ENCODE measurements at regions not wholly inside any gene's neighbourhood (a gene's known extent, or its start where the extent isn't known, plus 50 kb on each side); places are given as distances from the start of the nearest gene placed in this dataset.

DNA sequence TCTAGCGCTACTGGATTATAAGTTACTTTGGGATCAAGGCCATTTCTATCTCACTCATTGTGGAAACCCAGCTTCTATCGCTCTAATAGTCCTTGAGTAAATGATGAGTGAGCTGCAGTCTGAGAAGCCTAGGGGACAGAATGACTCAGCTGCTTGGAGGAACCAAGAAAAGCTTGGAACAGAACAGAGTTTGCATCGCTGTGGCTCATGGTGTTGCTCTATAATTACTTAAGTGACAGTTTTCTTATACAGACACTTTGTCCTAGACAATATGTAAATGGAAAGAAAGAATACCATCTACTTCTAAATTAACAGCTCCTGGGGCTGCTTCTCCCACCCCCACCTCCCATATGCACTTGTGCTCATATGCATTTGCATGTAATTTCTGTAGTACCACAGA is 156.9 kb downstream of the SLIT2 start:
- no peak for DNase-seq

DNA sequence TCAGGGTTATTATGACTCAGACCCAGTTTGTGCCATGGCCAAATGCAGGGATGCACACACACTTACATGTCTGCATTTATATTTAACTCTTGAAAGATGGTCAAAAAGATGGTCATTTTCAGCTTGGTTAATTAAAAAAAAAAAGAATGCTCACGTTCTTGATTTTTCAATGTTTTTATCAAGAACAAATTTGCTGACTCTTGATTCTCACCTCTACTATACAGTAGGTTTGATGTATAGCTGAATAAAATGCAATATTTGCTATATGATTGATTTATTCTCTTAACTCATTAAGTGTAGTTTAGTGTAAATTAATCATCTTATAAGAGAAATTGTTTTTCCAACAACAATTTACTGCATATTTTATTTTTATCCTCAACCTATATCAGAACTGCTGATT is 160.4 kb downstream of the SLIT2 start:
- no peak for DNase-seq

DNA sequence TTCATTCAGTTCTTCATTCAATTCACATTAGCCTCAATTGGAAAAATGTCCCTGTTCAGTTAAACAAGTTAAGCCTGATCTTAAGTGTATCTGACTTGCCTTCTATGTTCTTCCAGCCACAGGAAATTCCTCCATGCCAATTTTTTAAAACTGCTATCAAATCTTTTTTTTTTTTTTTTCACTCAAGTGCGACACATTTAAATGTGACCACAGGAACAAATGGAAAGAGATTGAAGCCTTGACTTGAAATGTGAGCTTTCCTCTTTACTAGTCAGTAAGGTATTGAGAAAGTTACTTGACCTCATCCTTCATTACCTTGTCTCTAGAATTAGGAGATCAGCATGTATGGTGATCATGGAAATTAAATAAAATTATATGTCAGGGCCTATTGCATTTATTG is 165.1 kb downstream of the SLIT2 start:
- no peak for DNase-seq

DNA sequence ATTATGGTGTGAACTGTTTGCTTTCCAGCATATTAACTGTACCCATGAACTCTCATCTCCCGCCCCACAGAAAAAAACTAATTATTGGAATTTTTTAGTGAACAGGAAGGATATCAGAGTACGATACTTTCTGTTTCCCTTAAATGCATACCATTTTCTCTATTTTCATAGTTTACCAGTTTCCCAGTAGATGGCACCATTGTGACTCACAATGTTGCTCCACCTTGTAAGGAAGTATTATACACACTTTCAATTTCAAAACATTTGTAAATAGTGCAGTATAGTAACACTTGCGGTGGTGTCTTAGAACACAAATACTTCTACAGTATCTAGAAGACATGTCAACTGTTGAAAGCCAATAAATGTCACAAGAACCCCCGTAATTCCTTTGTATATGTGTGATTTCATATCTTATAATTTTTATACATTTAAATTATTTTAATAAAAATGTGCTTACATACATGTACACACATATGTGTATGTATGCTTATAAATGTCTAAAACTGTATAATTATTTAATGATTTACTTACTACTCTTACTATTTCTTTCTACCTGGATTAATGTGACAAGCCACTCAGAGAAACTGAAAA is 167.3 kb downstream of the SLIT2 start:
- no peak for DNase-seq

DNA sequence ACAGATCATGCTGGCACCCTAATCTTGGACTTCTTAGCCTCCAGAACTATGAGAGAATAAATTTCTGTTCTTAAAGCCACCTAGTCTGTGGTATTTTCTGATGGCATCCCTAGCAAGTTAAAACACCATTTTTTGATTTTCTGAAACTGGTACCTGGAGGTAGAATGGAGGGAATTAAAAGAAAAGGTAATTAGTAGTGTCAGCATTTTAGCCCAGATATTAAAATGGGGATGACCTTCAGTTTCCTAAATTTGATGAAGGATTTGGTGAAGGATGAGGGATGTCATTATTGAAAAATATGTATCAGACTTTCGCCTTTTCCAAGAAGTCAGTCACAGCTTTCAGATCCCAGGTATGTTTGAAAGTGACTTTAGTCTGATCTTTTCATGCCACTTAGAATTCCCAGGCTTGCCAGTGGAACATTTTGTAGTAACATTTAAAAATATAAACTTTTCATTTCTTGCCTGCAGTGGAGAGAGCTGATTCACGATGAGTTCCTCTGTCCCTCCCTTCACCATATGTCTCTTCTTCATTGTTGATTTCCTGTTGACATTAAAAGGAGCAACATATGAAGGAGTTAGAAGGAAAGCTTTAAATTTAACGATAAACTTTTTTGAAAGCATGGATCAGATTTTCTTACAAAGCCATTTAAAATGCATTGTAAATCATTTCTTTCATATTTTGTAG is 169.4 kb downstream of the SLIT2 start:
- no peak for DNase-seq

DNA sequence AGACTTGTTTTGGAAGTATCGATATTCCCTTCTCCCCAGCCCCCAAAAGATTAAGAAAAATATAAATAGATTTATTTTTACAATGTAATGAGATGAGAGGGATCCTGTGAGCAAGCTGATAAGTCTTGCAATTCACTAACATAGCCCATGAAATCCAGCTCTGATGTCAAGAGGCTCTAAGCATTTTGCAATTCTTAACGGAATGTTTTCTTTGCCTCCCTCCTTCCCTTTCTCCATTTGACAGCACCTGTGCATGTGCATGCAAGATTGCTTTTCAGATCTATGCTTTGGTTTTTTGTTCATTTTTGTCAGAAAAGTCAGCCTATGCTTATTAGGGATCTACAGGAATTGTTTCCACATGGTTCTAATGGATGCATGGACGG is 169.9 kb downstream of the SLIT2 start:
- DNase-seq = no peak

DNA sequence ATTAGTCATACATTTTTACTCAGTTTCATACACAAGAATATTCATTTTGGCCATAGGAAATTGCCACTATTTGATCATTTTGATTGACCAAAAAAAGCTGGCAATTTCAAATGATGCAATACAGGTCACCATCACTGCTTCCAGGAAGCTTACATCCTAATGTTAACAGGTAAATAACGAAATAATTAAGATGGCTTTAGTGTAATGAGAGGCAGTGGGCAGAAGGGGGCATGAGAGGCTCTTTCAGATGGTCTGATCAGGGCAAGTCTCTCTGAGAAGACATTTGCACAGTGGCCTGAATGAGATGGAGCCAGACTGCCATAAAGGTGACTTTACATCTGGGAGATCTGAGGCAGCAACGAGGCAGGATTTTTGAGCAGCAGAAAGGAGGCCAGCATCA is 170.7 kb downstream of the SLIT2 start:
- no peak for DNase-seq

DNA sequence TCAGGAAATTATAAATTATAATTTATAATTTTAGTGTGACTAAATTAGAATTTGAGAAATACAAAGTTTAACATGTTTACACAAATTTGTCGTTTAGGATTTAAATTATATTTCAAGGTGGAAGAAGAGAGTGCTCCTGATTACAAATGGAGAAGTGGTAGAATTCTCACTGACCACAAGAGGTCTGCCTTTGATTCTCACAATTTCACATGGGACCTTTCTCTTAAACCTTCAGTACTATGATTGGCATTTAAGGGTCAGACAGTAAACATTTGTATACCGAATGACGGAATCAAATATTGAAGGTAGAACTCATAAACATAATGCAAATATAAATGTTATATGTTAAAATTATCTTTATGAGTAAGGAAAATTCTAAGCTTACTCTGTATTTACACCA is 171.7 kb downstream of the SLIT2 start:
- DNase-seq = no peak

DNA sequence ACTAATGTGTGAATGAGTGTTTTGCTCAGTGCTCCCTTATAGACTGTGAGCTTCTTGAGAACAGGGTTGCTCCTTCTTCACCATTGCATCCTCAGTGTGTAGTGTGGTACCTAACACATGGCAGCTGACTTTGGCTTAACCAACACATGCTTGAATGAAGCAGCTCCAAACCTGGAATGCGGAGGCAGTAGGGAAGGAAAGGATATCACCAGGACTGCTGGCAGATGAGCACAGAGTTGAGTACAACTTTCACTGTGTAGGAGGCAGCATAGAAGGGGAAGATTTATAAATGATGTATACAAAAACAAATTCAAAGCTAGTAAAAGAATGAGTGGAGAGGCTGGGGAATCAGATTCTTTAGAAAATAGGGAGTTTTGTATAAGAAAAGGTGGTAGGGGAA is 174.3 kb downstream of the SLIT2 start:
- no peak for DNase-seq

DNA sequence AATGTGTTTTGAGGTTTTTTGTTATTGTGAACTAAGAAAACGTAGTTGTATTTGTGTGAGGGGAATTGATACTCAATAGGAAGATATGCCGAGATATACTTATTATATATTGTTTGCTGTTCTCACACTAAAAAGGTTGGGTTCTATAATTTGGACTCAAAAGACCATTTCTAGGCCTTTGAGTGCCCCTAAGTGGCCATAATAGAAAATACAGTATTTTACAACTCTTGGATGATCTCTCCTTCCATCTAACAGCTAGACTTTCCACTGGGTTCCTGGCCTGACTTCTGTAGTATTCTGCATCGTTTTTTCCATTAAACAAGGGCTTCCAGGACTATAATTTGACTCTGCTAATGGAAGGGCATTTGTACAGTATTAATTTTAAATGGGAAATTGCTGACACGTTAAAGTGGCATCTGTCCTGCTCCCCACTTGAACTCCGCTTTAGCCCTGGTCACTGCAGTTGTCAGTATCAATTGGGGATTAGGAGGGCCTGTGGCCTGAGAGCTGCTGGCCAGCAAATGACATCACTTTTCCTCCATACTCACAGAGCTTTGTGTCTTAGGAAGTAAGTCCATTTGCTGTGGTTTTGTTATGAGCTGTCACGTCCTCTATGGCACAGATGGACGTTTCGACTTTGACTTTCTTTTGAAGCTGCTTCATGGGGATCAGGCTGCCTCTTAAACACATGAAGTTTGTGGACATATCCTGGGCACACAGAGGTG is 176.9 kb downstream of the SLIT2 start:
- no peak for DNase-seq

DNA sequence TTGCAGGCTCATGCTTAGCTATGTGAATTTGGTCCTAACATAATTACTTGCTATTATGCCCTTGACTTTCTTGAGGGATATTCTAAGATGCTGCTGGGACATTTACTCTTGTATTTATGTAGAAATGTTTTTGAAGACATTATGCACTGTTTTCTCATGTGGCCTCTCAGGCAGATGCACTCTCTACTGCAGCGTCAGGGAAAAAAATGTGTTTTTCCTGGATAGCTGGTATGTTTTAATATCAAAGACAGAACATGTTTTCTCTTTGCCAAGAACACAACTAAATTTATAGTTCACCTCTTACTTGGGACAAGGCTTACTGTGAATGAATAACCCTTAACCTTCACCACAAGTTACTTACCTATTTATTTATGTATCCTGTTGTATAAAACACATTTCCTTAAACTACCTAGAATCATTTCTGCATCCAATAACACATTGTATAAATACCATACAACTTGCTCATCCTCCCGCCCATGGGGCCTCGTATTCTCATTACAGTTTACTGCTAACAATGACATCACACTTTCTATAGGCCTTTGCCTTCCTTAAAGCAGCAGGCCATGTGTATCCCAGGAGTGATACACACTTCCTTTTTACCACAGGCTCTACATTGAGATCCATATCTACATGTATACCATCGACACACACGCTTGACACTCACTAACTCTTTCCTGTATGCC is 178.7 kb downstream of the SLIT2 start:
- DNase-seq = peak; percentile 36

DNA sequence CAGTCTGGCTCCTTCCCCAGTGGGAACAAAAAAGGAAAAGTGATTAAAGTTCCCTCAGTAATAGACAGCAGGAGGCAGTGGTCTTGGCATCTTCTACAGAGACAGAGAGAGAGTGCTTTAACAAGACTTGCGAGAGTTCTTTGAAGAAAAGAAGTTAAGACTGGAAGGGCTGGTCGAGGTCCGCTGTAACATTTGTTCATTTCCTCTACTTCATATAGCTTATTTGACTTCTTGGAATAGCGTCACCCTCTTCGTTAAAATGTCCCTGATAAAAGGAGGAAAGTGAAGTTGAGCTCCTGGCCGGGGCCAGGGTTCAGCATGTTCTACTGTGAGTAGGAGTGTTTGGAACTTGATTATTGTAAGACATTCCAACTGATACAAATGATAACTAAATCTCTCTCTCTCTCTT is 179.8 kb downstream of the SLIT2 start:
- DNase-seq = no peak

DNA sequence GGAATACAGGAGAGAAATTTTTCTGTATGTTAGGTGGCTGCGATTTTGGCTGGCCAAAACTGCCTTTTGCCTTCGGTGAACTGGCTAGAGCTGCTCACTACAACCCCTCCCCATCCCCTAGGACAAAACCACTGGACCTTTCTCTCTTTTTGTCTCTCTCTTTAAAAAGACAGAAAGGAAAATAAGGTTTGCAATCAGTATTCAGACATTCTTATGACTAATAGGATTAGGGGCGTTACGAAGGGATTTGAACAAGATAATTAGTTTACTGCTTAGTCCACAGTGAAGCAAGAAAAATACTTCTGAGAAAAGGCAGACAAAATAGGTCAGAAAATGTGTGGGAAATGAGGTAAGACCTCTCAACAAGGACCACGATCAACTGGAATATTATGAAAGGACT is 180.4 kb downstream of the SLIT2 start:
- DNase-seq = no peak

DNA sequence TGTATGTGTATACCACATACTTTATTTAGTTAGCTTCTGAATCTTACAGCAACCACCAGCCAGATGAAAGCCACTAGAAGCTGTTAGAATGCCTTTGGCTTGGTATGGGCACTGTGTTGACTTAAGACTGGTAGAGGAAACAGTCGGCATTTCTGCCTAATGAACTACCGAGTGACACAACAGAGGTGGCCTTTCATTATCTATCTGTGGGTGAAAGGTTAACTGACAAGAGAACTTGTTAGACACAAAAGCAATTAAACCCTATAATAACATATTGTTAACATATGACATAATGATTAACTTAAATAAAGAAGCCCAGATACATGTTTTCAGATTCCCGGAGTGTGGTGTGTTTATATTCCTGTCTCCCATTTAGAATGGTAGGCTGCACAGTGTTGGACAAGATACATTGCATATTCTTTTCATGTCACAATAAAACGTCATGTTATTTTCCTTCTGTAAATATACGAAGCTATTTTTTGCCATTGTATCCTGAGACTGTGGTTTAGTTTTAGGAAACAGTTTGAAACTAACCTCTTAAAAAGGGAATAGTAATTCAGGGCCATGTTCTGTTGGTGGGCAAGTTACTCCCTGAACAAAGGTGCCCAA is 181.5 kb downstream of the SLIT2 start:
- DNase-seq = no peak

DNA sequence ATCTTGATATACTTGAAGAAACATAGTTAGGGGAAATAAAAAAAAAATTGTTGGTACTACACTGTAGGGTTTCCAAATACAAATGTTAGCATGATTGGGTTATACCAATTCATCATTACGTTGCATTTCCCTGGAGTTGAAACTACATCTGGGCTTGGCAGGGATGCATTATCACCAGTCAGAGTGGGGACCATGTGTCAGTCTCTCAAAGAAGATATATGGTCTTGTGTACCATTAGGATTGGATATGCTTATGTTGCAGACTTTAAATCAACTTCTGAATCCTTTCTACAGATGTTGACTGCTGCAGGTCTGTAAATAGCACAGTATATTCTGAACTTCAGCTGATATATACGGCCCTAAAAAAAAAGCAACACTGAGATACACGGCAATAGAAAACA is 188.5 kb downstream of the SLIT2 start:
- no peak for DNase-seq

DNA sequence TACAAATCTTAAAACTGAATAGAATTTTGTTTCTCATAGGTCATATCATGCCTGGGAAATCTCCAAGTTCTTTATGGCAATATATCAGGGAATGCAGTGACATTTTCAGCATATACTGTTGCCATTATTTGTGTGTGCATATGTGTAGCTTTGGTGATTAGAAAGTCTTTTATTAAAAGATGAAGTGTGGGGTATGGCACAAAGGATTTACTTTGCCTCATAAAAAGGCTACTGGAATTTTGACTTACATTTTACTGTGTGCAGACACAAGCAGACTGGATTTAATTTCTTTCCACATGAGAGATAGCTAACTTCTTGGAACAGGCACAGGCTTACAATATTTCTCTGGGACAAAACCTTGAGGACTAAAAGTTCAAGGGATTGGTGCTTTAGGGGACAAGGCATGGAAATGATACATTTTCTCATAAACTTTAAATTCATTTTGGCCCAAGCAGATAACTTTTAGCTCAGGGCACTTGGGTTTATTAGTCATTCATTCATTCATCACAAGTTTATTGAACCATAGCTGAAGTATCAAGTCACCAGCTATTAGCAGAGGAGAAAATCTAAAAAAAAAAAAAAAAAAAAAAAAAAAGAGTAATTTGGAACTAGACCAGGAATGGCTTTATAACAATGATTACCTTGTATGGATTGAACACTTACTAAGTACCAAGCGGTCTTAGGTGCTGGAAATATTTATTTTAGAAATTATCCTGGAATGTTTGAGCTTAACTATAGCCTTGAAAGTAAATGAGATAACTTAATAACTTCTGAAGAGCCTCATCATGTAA is 191.5 kb downstream of the SLIT2 start:
- no peak for DNase-seq

DNA sequence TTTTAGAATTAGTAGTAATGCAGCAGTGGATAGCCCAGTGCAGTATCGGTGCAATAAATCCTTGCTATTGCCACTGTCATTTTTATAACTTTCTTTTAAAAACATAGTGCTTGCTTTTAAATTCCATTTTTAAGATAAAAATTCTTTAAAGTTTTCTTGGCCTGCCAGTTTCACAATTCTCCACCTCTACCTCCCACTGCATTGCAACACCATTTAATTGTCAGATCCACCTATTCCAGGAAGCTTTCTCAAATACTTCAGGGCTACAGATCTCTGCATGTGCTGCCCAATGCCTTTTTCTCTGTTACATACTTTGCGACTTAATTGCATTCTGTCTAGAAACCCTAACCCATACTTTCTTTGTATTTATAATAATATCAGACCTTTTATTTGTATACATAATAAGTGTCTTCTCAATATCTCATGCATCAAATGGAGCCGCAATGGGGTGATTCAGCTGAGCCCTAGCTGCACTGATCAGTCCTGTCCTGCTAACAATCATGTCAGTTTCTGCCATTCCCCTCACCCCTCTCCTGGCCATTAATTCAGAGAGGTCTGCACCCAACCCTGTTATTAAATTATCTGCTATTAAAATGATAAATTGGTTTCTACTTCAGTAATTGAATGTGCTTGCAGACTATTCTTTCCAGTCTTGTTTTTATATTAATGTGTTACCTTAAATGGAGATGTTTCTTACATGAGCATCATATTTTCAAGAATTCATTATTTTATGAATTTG is 193.1 kb downstream of the SLIT2 start:
- no peak for DNase-seq

DNA sequence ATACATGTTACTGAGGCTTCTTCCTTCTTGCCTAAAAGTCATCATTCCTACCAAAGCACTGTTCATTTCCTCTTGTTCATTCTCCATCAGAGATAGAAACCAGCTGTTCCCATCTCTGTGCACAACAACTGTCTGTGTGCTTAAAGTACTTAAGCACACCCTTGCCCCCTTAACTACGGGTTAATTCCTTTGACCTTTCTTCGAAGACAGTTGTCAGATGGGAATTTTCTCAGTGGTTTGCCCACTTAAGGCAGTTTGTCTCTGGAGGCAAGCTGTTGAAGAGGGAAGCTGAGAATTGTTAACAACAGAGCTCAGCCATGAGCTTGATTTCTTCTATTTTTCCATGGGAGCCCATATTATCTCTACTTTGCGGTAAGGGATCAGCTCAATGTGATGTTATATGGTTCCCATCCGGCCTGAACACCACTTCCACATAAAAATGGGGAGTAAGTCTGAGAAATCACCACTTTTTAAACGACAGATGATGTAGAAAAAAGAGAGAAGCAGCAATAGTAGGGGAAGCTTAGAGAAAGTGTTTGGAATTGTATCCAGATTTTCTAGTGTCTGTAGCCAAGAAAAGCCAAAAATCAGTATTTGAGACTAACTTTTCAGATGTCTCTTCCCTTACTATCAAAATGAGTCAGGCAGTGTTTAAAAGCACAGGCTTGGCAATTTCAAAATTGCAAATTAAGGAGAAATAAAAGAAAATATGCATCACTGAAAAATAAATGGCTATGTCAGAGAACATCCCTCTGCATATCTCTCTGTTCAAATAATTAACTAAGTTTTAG is 194.4 kb downstream of the SLIT2 start:
- DNase-seq = no peak

DNA sequence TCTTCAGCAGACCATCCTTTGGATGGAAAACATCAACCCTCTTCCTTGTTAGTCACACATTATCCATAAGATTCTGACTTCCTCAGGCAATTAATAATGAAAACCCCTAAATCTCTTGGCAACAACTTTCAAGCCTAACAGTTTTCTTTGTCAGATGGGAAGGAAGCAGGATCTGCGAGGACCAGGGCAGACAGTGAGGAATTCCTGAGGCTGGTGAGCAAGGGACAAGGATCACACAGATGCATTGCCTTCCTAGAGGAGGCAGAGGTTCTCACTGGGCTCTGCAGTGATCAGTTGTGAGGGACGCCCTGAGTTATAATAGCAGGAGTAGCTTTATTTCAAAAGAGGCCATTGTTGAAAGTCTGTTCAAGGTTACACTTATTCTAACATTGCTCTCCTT is 195.4 kb downstream of the SLIT2 start:
- no peak for DNase-seq

DNA sequence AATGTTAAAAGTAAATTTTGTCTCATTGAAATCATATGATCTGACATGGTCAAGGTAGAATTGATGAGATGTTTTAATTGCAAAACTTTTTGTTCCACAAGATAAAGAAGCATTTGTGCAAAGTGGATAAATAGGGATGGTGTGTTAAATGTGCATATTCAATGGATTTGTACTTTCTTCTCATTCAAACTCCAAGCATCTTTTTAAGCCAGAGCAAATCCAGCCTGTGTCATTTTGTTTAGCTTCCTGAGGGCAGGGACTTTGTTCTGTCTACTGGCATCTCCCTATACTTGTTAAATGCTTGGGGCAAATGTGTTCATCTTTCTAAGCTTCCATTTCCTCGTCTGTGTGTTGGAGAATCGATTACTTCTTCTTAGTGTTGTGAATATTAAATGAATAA is 200.3 kb downstream of the SLIT2 start:
- DNase-seq = no peak

DNA sequence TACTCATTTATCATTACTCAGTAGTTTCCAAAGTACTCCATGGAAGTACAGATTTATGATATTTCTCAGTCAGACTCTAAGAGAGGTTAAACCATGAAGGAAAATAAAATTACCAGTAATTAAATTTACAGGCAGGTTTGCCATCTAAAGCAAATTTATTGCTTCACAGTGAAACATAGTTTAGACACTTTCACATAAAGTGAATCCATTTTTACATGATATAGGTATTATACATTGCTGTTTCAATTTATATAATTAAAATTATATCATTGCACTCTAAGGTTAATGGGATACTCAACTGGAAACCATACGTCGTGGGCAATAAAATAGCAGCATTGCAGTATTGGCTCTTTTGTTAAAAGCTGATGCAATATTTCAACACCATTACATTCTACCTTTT is 202.8 kb downstream of the SLIT2 start:
- no peak for DNase-seq
